SJSA1 (cell line): ENCODE measurements at regions not wholly inside any gene's neighbourhood (a gene's known extent, or its start where the extent isn't known, plus 50 kb on each side); places are given as distances from the start of the nearest gene placed in this dataset.

Experiments used
- DNase-seq, 2 experiments: peaks; one replicate each; pipeline ENCODE4 v3.0.0-alpha.2; 2015 to 2020; ENCODE audit warnings: low spot score in 2 of 2, low read depth in 1 of 2
- H3K27ac ChIP-seq: fragments of 250-450 bp; sonication (Bioruptor Pico); 2 replicates; pipeline ENCODE4 v1.5.1; 2020; ENCODE audit warnings: mild to moderate bottlenecking, moderate library complexity
- H3K27me3 ChIP-seq: fragments of 250-450 bp; sonication (Bioruptor Pico); replicated peaks from 2 replicates; pipeline ENCODE4 v1.5.1; 2020; ENCODE audit warnings: mild to moderate bottlenecking, moderate library complexity
- H3K36me3 ChIP-seq: fragments of 250-450 bp; sonication (Bioruptor Pico); 2 replicates; pipeline ENCODE4 v1.5.1; 2020; ENCODE audit warnings: mild to moderate bottlenecking
- H3K4me1 ChIP-seq: fragments of 250-450 bp; sonication (Bioruptor Pico); replicated peaks from 2 replicates; pipeline ENCODE4 v1.6.1; 2021; ENCODE audit warnings: mild to moderate bottlenecking
- H3K4me3 ChIP-seq: fragments of 250-450 bp; sonication (Bioruptor Pico); 2 replicates; pipeline ENCODE4 v1.5.1; 2020; ENCODE audit warnings: mild to moderate bottlenecking
- H3K9me3 ChIP-seq: fragments of 250-450 bp; sonication (Bioruptor Pico); replicated peaks from 2 replicates; pipeline ENCODE4 v1.5.1; 2020; ENCODE audit warnings: mild to moderate bottlenecking

GRCh38 chr14:78086342-78086741, 83.8 kb upstream of the NRXN3 start:
- no peak overlapping the region for H3K4me3 ChIP-seq
- no peak overlapping the region for H3K27ac ChIP-seq
- H3K9me3 ChIP-seq, result no peaks in the 10 kb centered on the region
- no peaks in the 10 kb centered on the region for H3K36me3 ChIP-seq
- no peak for DNase-seq
- H3K27me3 ChIP-seq, result no peaks in the 10 kb centered on the region
- no peaks in the 10 kb centered on the region for H3K4me1 ChIP-seq

GRCh38 chr14:78088916-78089315, 81.3 kb upstream of the NRXN3 start:
- Histone ChIP-seq H3K4me1 (no peaks in the 10 kb centered on the region), H3K4me3 (no peak overlapping the region), H3K27ac (no peak overlapping the region), H3K36me3 (no peaks in the 10 kb centered on the region), H3K9me3 (no peaks in the 10 kb centered on the region), H3K27me3 (no peaks in the 10 kb centered on the region)
- DNase-seq, result no peak

GRCh38 chr14:78090864-78091263, 79.3 kb upstream of the NRXN3 start:
- no peak for DNase-seq
- H3K36me3 ChIP-seq, result no peaks in the 10 kb centered on the region
- H3K27me3 ChIP-seq, result no peaks in the 10 kb centered on the region
- H3K4me3 ChIP-seq, result no peak overlapping the region
- no peaks in the 10 kb centered on the region for H3K4me1 ChIP-seq
- H3K27ac ChIP-seq, result no peak overlapping the region
- no peaks in the 10 kb centered on the region for H3K9me3 ChIP-seq

GRCh38 chr14:78091361-78091760, 78.8 kb upstream of the NRXN3 start:
- Histone ChIP-seq H3K27me3 (no peaks in the 10 kb centered on the region), H3K4me1 (no peaks in the 10 kb centered on the region), H3K36me3 (no peaks in the 10 kb centered on the region), H3K4me3 (no peak overlapping the region), H3K9me3 (no peaks in the 10 kb centered on the region), H3K27ac (no peak overlapping the region)
- DNase-seq, result no peak

GRCh38 chr14:78092040-78092439, 78.1 kb upstream of the NRXN3 start:
- Histone ChIP-seq H3K27ac (no peak overlapping the region), H3K4me3 (no peak overlapping the region), H3K9me3 (no peaks in the 10 kb centered on the region), H3K27me3 (no peaks in the 10 kb centered on the region), H3K36me3 (no peaks in the 10 kb centered on the region), H3K4me1 (no peaks in the 10 kb centered on the region)
- no peak for DNase-seq

- Histone ChIP-seq H3K36me3 (no peaks in the 10 kb centered on the region), H3K9me3 (no peaks in the 10 kb centered on the region), H3K4me3 (no peak overlapping the region), H3K27me3 (no peaks in the 10 kb centered on the region), H3K27ac (no peak overlapping the region), H3K4me1 (no peaks in the 10 kb centered on the region)
- no peak for DNase-seq
Measured at GRCh38 chr14:78103271-78103670, 66.9 kb upstream of the NRXN3 start.

- H3K36me3 ChIP-seq, result no peaks in the 10 kb centered on the region
- H3K27me3 ChIP-seq, result no peaks in the 10 kb centered on the region
- H3K4me1 ChIP-seq, result no peaks in the 10 kb centered on the region
- no peak overlapping the region for H3K27ac ChIP-seq
- no peak overlapping the region for H3K4me3 ChIP-seq
- no peaks in the 10 kb centered on the region for H3K9me3 ChIP-seq
- no peak for DNase-seq
Measured at GRCh38 chr14:78104160-78104559, 66.0 kb upstream of the NRXN3 start.

- Histone ChIP-seq H3K27ac (no peak overlapping the region), H3K36me3 (no peaks in the 10 kb centered on the region), H3K4me3 (no peak overlapping the region), H3K4me1 (no peaks in the 10 kb centered on the region), H3K9me3 (no peaks in the 10 kb centered on the region), H3K27me3 (no peaks in the 10 kb centered on the region)
- DNase-seq, result no peak
Measured at GRCh38 chr14:78104655-78105054, 65.5 kb upstream of the NRXN3 start.

- no peaks in the 10 kb centered on the region for H3K36me3 ChIP-seq
- H3K27me3 ChIP-seq, result no peaks in the 10 kb centered on the region
- H3K9me3 ChIP-seq, result no peaks in the 10 kb centered on the region
- DNase-seq, result no peak
- H3K4me1 ChIP-seq, result no peaks in the 10 kb centered on the region
- H3K4me3 ChIP-seq, result no peak overlapping the region
- no peak overlapping the region for H3K27ac ChIP-seq
Measured at GRCh38 chr14:78106381-78106780, 63.8 kb upstream of the NRXN3 start.

GRCh38 chr14:78107166-78107565, 63.0 kb upstream of the NRXN3 start:
- no peaks in the 10 kb centered on the region for H3K9me3 ChIP-seq
- no peaks in the 10 kb centered on the region for H3K36me3 ChIP-seq
- H3K27me3 ChIP-seq, result no peaks in the 10 kb centered on the region
- peak in 1 of 2 experiments; percentile 2 for DNase-seq
- H3K4me3 ChIP-seq, result no peak overlapping the region
- H3K27ac ChIP-seq, result no peak overlapping the region
- no peaks in the 10 kb centered on the region for H3K4me1 ChIP-seq

GRCh38 chr14:78119440-78119839, 50.7 kb upstream of the NRXN3 start:
- H3K27me3 ChIP-seq, result no peaks in the 10 kb centered on the region
- H3K9me3 ChIP-seq, result no peaks in the 10 kb centered on the region
- H3K36me3 ChIP-seq, result no peaks in the 10 kb centered on the region
- H3K4me1 ChIP-seq, result no peaks in the 10 kb centered on the region
- DNase-seq, result no peak
- no peak overlapping the region for H3K4me3 ChIP-seq
- H3K27ac ChIP-seq, result no peak overlapping the region
